Cardiac septum (tissue), 1 donor: ENCODE measurements at regions not wholly inside any gene's neighbourhood (a gene's known extent, or its start where the extent isn't known, plus 50 kb on each side); places are given as distances from the start of the nearest gene placed in this dataset.

Source experiments
- DNase-seq: peaks from one replicate; pipeline ENCODE4 v3.0.0-alpha.2; 2020; ENCODE audit warnings: low spot score
- intact Hi-C: fragments of 100-400 bp; cut with DNase I; formaldehyde crosslinking; loops from one replicate; pipeline ENCODE4 v1.14.0; 2022
- donor health status: DM: no; HTN: no; CAD: no.

- DNase-seq = no peak
- intact Hi-C loops = no loop called here
Observed at GRCh38 chr9:107999011-107999410, 509.4 kb upstream of the KLF4 start.

GRCh38 chr9:107994648-107995047, 505.1 kb upstream of the KLF4 start:
- DNase-seq = no peak
- intact Hi-C loops = no loop called here

- no peak for DNase-seq
- intact Hi-C loops = no loop called here
Observed at GRCh38 chr9:107992271-107992670, 502.7 kb upstream of the KLF4 start.

- intact Hi-C loops = no loop called here
- DNase-seq = no peak
Observed at GRCh38 chr9:107991581-107991980, 502.0 kb upstream of the KLF4 start.

GRCh38 chr9:107989544-107989943, 500.0 kb upstream of the KLF4 start:
- DNase-seq = no peak
- intact Hi-C loops = no loop called here

- no peak for DNase-seq
- intact Hi-C loops = no loop called here
Observed at GRCh38 chr9:107989099-107989498, 499.5 kb upstream of the KLF4 start.

GRCh38 chr9:107984956-107985355, 495.4 kb upstream of the KLF4 start:
- intact Hi-C loops = no loop called here
- no peak for DNase-seq

- DNase-seq = no peak
- intact Hi-C loops = no loop called here
Observed at GRCh38 chr9:107983762-107984161, 494.2 kb upstream of the KLF4 start.

- no peak for DNase-seq
Observed at GRCh38 chr9:107983181-107983603, 493.6 kb upstream of the KLF4 start.

GRCh38 chr9:107982745-107983144, 493.2 kb upstream of the KLF4 start:
- intact Hi-C loops = no loop called here
- no peak for DNase-seq

More at GRCh38 chr9:107983181-107983603, 493.6 kb upstream of the KLF4 start:
- intact Hi-C loops = no loop called here

GRCh38 chr9:107982001-107982400, 492.4 kb upstream of the KLF4 start:
- intact Hi-C loops = no loop called here
- no peak for DNase-seq

- intact Hi-C loops = no loop called here
Observed at GRCh38 chr9:107980984-107981383, 491.4 kb upstream of the KLF4 start.

GRCh38 chr9:107976767-107977166, 487.2 kb upstream of the KLF4 start:
- intact Hi-C loops = no loop called here
- no peak for DNase-seq

More at GRCh38 chr9:107980984-107981383, 491.4 kb upstream of the KLF4 start:
- no peak for DNase-seq

GRCh38 chr9:107975426-107976010, 485.9 kb upstream of the KLF4 start:
- no peak for DNase-seq
- intact Hi-C loops = no loop called here

GRCh38 chr9:107973451-107973850, 483.9 kb upstream of the KLF4 start:
- DNase-seq = no peak
- intact Hi-C loops = no loop called here

GRCh38 chr9:107972346-107972745, 482.8 kb upstream of the KLF4 start:
- no peak for DNase-seq
- intact Hi-C loops = no loop called here

- intact Hi-C loops = no loop called here
- no peak for DNase-seq
Observed at GRCh38 chr9:107971241-107971640, 481.7 kb upstream of the KLF4 start.

GRCh38 chr9:107970726-107971125, 481.2 kb upstream of the KLF4 start:
- no peak for DNase-seq
- intact Hi-C loops = no loop called here

- no peak for DNase-seq
- intact Hi-C loops = no loop called here
Observed at GRCh38 chr9:107969727-107970126, 480.2 kb upstream of the KLF4 start.

GRCh38 chr9:107969141-107969540, 479.6 kb upstream of the KLF4 start:
- DNase-seq = no peak
- intact Hi-C loops = no loop called here

- intact Hi-C loops = no loop called here
- no peak for DNase-seq
Observed at GRCh38 chr9:107963246-107963645, 473.7 kb upstream of the KLF4 start.

- intact Hi-C loops = no loop called here
- DNase-seq = no peak
Observed at GRCh38 chr9:107960916-107961315, 471.3 kb upstream of the KLF4 start.
